Muscle layer of colon (tissue), 2 donors: ENCODE measurements at regions not wholly inside any gene's neighbourhood (a gene's known extent, or its start where the extent isn't known, plus 50 kb on each side); places are given as distances from the start of the nearest gene placed in this dataset.
"Not testable (repeated sequence)": the region's sequence is repeated elsewhere in the genome, so short reads cannot be mapped to it uniquely, and the experiment has no call there.

ENCODE experiments used
- H3K27ac ChIP-seq: one replicate; pipeline ENCODE4 v1.7.0; 2013; ENCODE audit warnings: low read depth, mild to moderate bottlenecking, low read length, moderate library complexity
- H3K27me3 ChIP-seq, 2 donors: one replicate each; pipeline ENCODE4 v1.7.0; 2013; ENCODE audit warnings: low read length in 2 of 2, mild to moderate bottlenecking in 2 of 2; ENCODE audit not compliant: insufficient read depth in 2 of 2, control insufficient read depth in 1 of 2
- H3K36me3 ChIP-seq: one replicate; pipeline ENCODE4 v1.7.0; 2013; ENCODE audit warnings: mild to moderate bottlenecking, low read length; ENCODE audit not compliant: insufficient read depth
- H3K4me1 ChIP-seq: one replicate; pipeline ENCODE4 v1.7.0; 2013; ENCODE audit warnings: mild to moderate bottlenecking, low read length; ENCODE audit not compliant: insufficient read depth
- H3K4me3 ChIP-seq, 2 donors: one replicate each; pipeline ENCODE4 v1.7.0; 2013; ENCODE audit warnings: low read length in 2 of 2, low read depth in 1 of 2, mild to moderate bottlenecking in 1 of 2, moderate library complexity in 1 of 2
- H3K9ac ChIP-seq: one replicate; pipeline ENCODE4 v1.7.0; 2013; ENCODE audit warnings: low read length
- H3K9me3 ChIP-seq: one replicate; pipeline ENCODE4 v1.7.0; 2013; ENCODE audit warnings: mild to moderate bottlenecking, low read length
- donor health status: abdominal sarcoma.
- donor health status: Adenocarcinoma of cecum.

- Histone ChIP-seq H3K4me3 (no peak overlapping the region), H3K36me3 (no peaks in the 10 kb centered on the region), H3K27me3 (no peaks in the 10 kb centered on the region), H3K4me1 (no peaks in the 10 kb centered on the region), H3K9me3 (no peaks in the 10 kb centered on the region), H3K9ac (no peak overlapping the region), H3K27ac (no peak overlapping the region)
Observed at GRCh38 chr1:98112626-98113025, 191.8 kb upstream of the DPYD start.

GRCh38 chr1:98110674-98111073 is 189.8 kb upstream of the DPYD start:
- Histone ChIP-seq H3K27me3 (no peaks in the 10 kb centered on the region), H3K27ac (no peak overlapping the region), H3K9ac (no peak overlapping the region), H3K4me3 (no peak overlapping the region), H3K36me3 (no peaks in the 10 kb centered on the region), H3K9me3 (no peaks in the 10 kb centered on the region), H3K4me1 (no peaks in the 10 kb centered on the region)

GRCh38 chr1:98108378-98108777 is 187.5 kb upstream of the DPYD start:
- not testable (repeated sequence) for H3K4me1 ChIP-seq, H3K36me3 ChIP-seq, H3K27ac ChIP-seq, H3K4me3 ChIP-seq, H3K27me3 ChIP-seq, H3K9ac ChIP-seq, H3K9me3 ChIP-seq

GRCh38 chr1:98107256-98107655 is 186.4 kb upstream of the DPYD start:
- Histone ChIP-seq H3K27ac (no peak overlapping the region), H3K9ac (no peak overlapping the region), H3K27me3 (no peaks in the 10 kb centered on the region), H3K4me3 (no peak overlapping the region), H3K9me3 (no peaks in the 10 kb centered on the region), H3K36me3 (no peaks in the 10 kb centered on the region), H3K4me1 (no peaks in the 10 kb centered on the region)

- Histone ChIP-seq H3K4me3 (no peak overlapping the region), H3K27ac (no peak overlapping the region), H3K9me3 (no peaks in the 10 kb centered on the region), H3K9ac (no peak overlapping the region), H3K4me1 (no peaks in the 10 kb centered on the region), H3K27me3 (no peaks in the 10 kb centered on the region), H3K36me3 (no peaks in the 10 kb centered on the region)
Observed at GRCh38 chr1:98104289-98104688, 183.5 kb upstream of the DPYD start.

GRCh38 chr1:98103617-98104285 is 182.9 kb upstream of the DPYD start:
- H3K4me3 ChIP-seq = no peak overlapping the region
- H3K9me3 ChIP-seq = no peaks in the 10 kb centered on the region
- no peaks in the 10 kb centered on the region for H3K4me1 ChIP-seq
- H3K27ac ChIP-seq = no peak overlapping the region
- no peaks in the 10 kb centered on the region for H3K36me3 ChIP-seq
- H3K9ac ChIP-seq = no peak overlapping the region
- no peaks in the 10 kb centered on the region for H3K27me3 ChIP-seq

GRCh38 chr1:98102345-98103030 is 181.7 kb upstream of the DPYD start:
- H3K27ac ChIP-seq = no peak overlapping the region
- no peaks in the 10 kb centered on the region for H3K36me3 ChIP-seq
- H3K9ac ChIP-seq = no peak overlapping the region
- no peaks in the 10 kb centered on the region for H3K27me3 ChIP-seq
- H3K9me3 ChIP-seq = no peaks in the 10 kb centered on the region
- H3K4me3 ChIP-seq = no peak overlapping the region
- no peaks in the 10 kb centered on the region for H3K4me1 ChIP-seq

- H3K36me3 ChIP-seq = no peaks in the 10 kb centered on the region
- H3K27ac ChIP-seq = no peak overlapping the region
- no peaks in the 10 kb centered on the region for H3K4me1 ChIP-seq
- H3K9ac ChIP-seq = no peak overlapping the region
- H3K9me3 ChIP-seq = no peaks in the 10 kb centered on the region
- no peaks in the 10 kb centered on the region for H3K27me3 ChIP-seq
- H3K4me3 ChIP-seq = no peak overlapping the region
Observed at GRCh38 chr1:98101364-98101763, 180.5 kb upstream of the DPYD start.

- no peaks in the 10 kb centered on the region for H3K27me3 ChIP-seq
- H3K4me1 ChIP-seq = no peaks in the 10 kb centered on the region
- no peak overlapping the region for H3K4me3 ChIP-seq
Observed at GRCh38 chr1:98099501-98099900, 178.7 kb upstream of the DPYD start.

GRCh38 chr1:98098473-98098872 is 177.6 kb upstream of the DPYD start:
- Histone ChIP-seq H3K4me3 (no peak overlapping the region), H3K27ac (no peak overlapping the region), H3K36me3 (no peaks in the 10 kb centered on the region), H3K9me3 (no peaks in the 10 kb centered on the region), H3K9ac (no peak overlapping the region), H3K27me3 (no peaks in the 10 kb centered on the region), H3K4me1 (no peaks in the 10 kb centered on the region)

More at GRCh38 chr1:98099501-98099900, 178.7 kb upstream of the DPYD start:
- Histone ChIP-seq H3K9me3 (no peaks in the 10 kb centered on the region), H3K9ac (no peak overlapping the region), H3K36me3 (no peaks in the 10 kb centered on the region), H3K27ac (no peak overlapping the region)

- Histone ChIP-seq H3K4me1 (no peaks in the 10 kb centered on the region), H3K9me3 (no peaks in the 10 kb centered on the region), H3K36me3 (no peaks in the 10 kb centered on the region), H3K27me3 (no peaks in the 10 kb centered on the region), H3K4me3 (no peak overlapping the region), H3K9ac (no peak overlapping the region), H3K27ac (no peak overlapping the region)
Observed at GRCh38 chr1:98090351-98090750, 169.5 kb upstream of the DPYD start.

- Histone ChIP-seq H3K27me3 (no peaks in the 10 kb centered on the region), H3K27ac (no peak overlapping the region), H3K36me3 (no peaks in the 10 kb centered on the region), H3K4me1 (no peaks in the 10 kb centered on the region), H3K9me3 (no peaks in the 10 kb centered on the region), H3K9ac (no peak overlapping the region), H3K4me3 (no peak overlapping the region)
Observed at GRCh38 chr1:98088381-98088780, 167.5 kb upstream of the DPYD start.
